HCEC 1CT (cell line): ENCODE measurements at regions not wholly inside any gene's neighbourhood (a gene's known extent, or its start where the extent isn't known, plus 50 kb on each side); places are given as distances from the start of the nearest gene placed in this dataset.

Experiments
- DNase-seq: peaks from one replicate; pipeline ENCODE4 v3.0.0-alpha.2; 2017

DNA sequence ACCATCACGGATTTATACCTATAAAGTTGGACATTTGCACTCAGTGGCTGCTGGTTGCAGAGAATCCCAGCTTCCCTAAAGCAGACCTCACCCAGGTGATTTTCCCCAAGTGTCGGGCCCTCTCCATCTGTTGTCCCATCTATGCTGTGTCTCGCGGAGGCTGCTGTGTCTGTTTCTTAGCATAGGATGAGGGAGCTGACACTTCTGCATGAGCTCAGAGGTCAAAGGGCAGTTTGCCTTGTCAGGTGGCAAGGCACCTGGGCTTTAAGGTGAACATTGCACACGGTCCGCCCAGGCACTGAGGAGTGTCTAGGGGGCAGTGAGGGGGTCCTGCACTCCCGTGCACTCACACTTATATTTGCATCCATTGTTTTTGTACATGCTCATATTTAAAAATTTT, 151.6 kb downstream of the ZIC5 start:
- DNase-seq: no peak

DNA sequence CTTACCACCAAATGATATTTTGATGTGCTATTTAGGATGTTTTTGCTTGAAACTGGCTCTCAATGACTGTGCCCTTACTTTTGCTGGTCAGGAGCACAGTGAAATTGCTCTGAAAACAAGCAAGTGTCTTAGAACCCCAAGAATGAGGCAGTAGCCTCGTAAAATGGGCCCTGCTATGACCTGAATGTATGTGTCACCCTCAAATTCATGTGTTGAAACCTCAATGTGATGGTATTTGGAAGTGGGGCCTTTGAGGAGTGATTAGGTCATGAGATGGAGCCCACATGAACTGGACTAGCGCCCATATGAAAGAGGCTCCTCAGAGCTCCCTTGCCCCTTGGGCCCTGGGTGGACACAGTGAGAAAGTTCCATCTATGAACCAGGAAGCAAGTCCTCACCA, 155.2 kb downstream of the ZIC5 start:
- DNase-seq: no peak

DNA sequence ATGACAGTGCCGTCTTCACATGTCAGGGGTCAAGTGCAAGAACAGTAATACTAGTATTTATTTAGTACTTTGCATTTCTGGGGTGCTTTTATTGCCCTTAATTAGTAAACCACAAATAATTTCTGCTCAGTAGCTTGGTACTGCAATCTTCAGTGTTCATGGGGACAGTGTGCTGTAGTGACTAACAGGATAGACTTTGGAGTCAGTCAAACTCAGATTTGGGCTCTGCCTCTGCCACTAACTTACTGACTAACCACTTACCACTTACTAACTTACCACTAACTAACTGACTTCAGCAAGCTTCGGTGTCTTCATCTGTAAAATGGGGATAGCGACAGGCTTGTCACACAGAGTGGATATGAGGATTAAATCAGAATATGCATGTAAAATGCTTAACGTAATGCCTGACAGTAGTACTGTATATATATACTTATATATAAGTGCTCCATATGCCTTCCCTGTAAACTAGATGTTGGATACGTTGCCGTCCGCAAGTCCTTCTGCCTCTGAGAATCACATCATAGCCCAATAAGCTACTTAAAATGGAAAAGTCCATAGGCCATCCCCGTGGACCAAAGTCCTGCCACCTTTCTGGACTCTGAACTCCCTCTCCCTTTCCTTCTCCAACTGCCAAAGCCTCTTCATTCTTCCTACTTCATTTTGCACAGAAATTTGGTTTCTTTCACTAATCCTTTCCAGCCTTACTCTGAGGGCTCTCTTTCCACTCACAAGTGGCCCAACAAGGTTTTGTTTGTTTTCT, 158.1 kb downstream of the ZIC5 start:
- no peak for DNase-seq

DNA sequence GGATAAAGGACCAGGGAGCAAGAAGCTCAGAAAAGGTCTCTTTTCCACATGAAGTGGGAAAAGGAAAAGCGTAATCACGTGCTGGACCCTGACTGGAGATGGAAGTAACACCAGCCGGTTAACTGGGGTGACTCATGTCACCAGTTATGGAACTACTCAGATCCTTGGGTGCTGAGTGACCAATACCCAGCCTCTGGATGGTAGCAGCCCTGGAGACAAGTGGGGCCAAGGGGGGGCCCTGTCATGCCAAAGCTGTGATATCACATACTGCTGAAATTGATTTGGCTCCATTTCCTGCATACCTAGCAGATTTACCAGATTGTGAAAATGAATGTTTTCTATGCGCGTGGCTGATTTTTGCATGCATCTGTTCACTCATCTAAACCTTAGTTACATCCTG, 158.9 kb downstream of the ZIC5 start:
- peak; percentile 63 for DNase-seq

DNA sequence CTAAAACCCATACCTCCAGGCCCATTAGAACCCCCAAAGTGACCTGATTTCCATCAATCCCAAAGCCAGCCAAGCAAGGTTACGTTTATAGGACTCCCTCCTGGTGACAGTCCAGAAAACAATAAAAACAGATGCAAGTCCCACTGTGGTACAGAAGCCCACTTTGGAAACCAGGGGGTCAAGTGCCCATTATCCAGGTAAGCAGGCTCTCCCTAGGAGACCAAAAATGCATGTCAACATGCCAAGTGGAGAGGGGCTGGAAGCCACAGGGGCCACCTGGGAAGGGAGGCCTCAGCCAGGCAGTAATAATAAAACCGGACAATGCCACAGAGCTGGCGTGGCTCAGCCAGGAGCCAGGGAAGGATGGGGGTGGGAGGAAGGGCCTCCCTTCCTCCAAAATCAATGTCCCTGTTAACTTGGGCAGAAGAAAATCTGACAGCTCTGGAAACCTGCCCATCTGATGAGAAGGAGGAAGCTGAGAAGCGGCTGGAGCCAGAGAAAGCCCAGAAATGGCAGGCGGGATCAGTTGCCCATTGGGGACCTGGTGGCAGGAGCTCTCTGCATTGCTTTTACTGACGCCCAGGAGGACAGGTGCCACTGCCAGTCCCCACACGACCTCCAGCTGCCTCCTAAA, 160.4 kb downstream of the ZIC5 start:
- no peak for DNase-seq

DNA sequence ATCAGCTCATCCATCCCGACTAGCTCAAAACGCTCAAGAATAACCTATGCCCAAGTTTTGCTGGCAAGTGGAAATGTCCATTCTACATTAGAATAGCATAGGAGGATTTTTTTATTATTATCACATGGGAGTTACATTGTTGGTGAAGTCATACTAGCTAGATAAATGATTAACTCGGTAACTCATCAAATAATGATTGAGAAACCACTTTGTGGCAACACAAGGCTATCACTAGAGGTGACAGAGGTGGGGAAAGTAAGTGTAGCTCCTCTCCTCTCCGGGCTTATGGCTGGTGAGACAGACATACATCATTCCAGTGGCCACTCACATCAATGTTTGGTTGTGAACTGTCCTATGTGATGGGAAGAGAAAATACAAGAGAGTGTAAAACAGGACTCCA, 161.6 kb downstream of the ZIC5 start:
- no peak for DNase-seq

DNA sequence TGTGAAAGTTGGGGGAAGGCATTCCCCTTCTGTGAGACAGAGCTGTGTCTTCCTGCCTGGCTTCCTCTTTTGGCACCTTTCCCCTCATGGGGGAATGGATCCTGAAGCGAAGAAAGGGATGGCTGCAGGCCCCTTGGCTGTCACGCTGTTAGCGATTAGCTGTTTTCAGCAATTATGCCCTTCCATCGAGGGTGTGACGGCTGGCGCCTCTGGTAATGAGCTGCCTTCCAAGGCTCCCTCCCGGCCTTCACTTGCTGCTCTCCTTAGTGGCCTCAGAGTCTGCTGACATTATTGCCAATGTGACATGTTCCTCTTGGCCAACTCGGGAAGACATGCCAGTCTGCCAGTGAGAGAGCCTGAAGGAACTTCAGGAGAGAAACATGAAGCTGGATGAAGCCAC, 162.1 kb downstream of the ZIC5 start:
- no peak for DNase-seq

DNA sequence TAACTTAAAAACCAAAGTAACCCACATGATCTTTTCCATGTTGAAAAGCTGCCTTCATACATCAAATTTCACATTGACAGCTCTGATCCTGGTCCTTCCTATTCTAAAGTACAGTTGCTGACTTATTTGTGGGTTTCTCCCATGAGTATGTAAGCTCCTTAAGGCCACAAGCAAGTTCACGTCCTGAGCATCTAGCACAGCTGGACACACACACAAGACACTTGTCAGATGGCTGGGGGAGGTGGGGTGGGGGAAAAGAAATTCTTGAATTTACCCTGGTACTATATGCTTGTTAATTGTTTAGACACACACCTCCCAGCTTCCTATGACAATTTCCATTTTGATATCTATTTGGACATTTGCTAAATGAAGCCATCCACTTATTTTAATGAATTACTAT, 162.8 kb downstream of the ZIC5 start:
- DNase-seq: no peak

DNA sequence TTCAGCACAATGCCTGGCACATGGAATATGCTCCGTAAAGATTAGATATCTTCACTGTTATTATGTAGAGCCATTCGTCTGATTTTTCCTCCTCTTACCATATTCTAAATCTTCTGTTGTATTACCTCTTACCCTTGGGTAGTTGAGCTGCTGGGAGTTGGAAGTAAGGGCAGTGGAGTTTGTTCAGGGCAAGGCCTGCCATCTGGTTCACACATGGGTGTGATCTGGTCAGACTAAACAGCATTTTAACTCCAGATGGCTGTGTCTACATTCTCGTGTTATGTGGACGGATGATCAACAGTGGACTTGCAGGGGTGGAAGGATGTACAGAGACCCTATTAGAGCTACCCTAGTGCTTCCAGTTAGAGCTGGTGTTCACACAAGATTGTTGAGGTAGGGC, 164.9 kb downstream of the ZIC5 start:
- DNase-seq: no peak

DNA sequence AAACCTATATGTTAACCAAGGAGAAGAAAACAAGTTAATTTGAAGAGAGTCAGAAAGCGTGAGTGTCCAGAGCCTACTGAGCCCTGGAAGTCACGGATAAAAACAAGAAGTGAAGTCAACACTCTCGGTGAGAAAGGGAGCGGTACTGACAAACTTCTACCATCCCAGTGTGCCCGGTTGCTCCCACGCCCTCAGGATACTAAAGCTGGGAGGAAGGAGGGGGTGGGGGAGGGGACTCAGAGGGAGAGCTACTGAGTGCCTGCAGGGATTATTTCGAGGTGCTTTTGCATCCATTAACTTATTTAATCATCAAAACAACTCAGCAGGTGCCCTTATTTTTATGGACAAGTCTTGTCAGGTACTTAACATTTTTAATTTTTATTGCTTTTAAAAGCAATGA, 166.2 kb downstream of the ZIC5 start:
- no peak for DNase-seq

DNA sequence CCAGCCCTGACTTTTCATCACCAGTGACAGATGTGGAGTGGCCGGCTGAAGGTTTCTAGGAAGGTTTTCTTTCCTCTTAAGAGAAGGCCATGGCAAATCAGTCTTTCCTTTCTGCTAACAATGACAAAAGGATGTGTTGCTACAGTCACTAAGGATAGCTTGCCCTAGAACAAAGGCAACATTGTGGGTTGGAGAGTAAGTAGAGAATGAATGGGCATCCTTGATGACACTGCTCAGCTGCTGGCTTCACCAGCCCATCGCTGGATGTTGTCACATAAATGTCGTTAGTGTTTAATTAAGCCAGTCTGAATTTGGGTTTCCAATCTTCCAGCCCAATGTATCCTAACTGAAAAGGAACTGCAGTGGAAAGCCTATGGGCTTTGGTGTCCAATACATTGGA, 168.4 kb downstream of the ZIC5 start:
- no peak for DNase-seq

DNA sequence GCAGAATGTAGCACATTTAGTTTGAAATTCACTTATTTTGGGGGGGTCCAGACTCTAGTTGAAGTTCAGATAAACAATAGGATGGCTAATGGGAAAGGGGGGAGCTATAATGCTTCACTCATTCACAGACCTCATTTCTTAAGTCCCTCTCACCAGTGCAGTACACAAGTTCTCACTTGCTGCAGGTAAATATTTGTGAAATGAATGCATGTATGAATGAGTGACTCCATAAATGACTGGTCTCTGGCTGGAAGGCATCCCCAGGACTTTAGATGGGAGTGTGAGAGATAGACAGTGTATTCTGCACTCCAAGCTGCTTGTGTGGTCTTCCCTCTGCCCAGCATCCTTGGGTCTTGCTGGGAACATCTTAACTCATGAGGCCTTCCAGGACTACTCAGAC, 169.2 kb downstream of the ZIC5 start:
- no peak for DNase-seq

DNA sequence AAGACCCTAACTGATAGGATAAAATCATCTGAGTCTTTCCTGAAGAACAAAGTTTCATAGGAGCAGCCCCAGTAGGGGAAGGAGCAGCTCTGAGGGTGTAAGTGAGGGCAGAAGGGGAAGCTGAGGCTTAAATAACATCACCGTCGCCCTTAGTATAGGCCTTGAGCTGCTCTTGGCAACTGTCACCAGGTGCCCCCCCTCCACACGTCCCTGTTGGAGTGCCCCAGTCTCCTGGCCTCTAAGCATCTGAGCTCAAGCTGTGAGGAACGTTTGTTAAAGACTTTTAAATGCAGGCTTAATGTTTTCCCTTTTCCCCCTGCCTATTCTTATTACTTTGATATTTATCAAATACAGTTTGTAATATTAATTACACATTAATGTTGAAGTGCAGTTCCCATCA, 170.6 kb downstream of the ZIC5 start:
- no peak for DNase-seq

DNA sequence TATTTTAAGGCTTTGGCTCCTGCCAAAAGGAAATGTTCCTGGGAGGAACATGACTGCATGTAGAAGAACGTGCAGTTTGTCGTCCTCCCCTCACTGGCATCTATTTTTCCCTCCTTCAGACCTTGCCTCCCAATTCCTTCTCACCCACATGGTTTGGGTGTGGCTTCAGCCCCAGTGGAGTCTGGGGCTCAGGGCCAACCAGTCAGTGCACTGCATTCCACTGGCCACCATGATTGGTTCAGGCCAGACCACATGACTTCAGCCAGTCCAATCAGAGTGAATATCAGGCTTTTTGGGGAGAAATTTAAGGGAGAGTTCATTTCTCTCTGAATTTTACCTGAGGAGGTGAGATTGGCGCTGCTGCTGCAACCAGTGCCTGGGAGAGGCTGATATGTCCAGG, 171.6 kb downstream of the ZIC5 start:
- no peak for DNase-seq

DNA sequence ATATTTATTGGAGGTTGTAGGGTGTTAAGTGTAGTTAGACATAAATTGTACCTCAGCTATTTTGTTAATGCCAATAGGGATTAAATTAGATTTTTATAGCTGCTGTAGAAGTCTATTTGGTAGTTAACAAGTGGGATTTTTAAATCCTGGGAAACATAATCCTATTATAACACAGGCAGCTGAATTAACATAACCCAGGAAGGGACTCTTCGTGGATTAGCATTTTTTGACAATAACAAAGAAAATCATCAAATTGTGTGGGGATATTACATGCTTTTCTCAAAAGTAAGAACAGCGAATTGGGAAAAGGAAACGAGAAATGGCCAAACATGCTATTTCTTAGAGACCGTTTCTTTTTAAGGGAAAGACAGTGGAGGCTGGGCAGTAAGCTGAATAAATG, 172.8 kb downstream of the ZIC5 start:
- no peak for DNase-seq

DNA sequence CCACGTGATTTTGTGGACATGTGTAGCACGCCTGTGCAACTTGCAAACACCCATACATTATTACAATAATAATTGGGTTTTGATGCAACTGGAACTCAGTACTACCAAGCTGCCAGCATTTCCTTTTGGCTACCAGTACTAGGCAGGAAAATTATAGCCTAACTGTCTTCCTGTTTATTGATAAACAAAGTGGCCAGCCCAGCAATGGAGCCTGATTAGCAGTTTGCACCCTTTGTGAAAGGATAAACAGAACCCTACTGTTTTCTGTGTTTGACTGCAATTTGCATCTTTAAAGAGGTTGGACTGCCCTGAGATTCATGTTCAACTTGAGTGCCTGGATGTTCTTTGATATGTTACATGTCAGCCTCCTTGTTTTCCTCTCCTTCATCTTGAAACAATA, 173.9 kb downstream of the ZIC5 start:
- DNase-seq: no peak

DNA sequence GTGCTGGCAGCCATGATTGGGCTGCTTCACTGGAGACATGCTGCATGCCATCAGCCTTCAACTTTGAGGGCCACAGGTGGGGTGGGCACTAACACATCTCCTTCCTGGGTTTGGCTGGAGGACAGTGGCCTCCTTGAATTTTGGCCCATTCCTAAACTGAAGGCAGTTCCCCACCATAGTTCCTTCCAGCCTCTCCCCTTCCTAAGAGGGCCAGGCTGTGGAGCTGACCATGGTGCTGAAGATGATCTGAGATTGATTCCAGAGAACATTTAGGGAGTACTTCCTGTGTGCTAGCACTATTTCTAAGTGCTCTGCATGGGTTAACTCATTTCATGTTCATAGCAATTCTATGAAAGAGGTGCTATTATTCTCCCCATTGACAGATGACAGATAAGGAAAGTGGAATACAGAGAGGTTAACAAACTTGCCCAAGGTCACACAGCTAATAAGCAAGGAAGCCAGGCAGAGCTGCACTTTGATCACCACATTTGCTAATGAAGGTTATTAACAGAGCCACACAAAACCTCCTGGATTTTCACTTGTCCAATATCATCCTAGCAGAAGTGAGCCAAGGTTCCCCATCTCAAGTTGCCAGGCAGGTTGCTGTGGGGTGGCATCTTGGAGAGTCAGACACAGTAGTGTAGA, 175.3 kb downstream of the ZIC5 start:
- DNase-seq: peak; percentile 21

DNA sequence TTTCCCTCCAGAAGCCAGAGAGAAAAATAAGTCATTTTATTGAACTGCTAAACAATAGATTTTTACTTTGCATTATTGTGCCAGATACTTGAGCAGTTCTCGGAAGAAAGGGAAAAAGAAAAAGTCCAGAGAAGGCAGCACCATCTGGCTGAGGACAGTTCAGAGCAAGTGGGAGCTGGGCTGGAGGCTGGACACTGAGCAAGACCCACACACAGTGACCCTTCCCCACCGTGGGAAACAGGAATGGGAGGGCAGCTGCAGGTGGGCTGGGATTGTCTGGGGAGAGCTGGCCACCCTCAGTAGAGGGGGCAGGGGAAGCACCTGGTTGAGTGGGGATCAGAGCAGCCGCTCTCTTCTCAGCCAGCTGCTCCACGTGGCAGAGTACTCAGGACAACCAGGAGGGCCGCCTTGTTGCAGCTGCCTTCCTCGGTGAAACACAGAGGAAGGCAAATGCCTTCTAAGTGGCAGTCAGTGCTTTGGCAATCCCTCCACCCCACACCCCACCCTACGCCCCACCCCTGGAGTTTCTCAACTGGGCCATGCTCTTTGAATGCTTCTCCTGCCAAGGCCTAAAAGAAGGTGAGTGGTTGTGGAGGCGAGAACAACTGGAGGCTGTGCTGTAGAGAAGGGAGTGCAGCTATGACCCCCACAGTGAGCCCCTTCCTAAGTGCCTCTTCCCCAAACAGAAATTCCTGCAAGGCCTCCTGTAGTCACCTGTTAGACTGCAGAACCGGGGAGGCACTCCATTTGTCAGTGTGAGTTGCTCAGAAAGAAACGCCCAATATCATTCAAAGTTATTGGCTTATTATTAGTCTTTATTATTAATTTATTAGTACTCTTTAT, 179.3 kb downstream of the ZIC5 start:
- DNase-seq: no peak

DNA sequence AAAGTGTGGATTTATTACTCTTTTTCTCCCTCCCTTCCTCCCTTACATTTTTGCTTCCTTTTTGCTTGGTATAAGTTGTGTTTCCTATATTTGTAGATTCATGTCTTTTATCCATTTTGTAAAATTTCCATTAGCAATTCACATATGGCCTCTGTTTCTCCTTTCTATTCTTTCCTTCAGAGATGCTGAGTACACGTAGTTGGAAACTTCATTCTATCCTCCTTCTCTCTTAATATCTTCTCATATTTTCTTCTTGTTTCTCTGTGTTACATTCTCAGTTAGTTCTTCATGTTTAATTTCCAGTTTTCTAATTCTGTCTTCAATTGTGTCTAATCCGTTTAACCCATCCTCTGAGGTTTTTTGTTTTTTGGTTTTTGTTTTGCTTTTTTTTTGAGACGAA, 188.9 kb downstream of the ZIC5 start:
- DNase-seq: no peak

DNA sequence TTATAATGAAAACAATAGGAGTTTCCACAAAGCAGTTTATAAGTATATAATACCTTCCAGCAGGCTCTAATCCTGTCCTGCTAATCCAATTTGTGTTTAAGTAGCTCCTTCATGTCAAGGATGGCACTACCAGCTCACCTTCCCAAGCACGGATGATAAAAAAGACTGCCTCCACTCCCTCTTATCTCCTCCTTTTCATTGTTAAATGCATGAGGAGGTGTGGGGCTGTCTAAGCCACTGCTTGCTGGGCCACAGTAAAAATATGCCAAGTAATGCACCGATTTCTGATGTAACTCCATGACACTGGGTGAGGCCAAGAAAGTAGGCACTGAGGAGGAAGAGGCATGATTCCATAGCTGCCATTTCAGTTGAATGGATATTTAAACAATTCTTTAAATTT, 193.1 kb downstream of the ZIC5 start:
- no peak for DNase-seq

DNA sequence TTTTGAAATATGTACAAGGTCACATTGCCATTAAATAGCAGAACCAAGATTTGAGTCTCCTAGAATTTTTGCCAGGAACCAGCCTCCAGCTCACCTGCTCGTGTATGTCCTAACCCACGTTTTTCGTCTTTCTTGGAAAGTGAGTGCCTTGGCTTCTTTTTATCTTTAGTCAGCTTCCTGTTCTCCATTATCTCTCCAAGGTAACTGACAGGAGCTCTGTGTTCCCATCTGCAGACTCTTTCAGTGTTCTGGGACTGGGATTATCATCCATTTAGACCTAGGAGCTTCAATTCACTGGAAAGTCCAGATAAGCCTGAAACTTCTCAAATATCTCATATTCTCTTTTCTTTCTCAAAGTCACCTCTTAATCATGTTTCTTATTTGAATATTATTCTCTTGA, 193.7 kb downstream of the ZIC5 start:
- no peak for DNase-seq

DNA sequence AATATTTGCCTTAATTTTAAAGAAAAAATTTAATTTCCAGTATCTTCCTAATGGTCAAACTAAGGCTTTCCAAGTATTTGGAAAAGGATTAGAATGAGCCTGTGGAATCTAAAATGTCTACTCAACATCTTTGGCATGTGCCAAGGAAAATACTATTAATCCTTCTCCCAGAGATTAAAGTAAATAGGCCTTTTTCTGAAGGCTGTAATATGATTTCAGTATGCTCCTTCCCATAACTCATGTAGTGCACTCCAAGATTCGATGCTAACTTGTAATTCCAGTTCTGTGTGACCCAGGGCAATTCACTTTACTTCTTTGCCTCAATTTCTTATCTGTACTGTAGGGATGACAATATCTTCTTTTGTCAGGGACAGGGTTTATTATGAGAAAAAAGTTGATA, 196.9 kb downstream of the ZIC5 start:
- no peak for DNase-seq

DNA sequence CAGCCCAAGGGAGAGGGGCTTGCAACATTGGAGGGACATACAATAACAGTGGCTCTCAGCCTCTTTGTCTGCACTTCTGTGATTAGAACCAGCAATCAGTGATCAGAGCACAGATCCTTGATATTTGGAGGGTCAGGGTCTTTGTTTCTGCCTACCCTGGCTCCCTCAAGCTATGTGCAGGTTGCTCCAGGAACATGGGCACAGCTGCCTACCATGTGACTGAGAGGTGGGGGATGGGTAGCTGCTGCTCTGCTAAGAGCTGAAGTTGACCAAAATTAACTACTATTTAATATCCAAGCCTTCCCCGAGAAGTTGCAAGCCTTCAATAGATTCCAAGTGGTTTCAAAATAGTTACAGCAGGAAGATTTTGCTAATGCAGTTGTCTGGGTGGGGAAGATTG, 202.6 kb downstream of the ZIC5 start:
- no peak for DNase-seq

DNA sequence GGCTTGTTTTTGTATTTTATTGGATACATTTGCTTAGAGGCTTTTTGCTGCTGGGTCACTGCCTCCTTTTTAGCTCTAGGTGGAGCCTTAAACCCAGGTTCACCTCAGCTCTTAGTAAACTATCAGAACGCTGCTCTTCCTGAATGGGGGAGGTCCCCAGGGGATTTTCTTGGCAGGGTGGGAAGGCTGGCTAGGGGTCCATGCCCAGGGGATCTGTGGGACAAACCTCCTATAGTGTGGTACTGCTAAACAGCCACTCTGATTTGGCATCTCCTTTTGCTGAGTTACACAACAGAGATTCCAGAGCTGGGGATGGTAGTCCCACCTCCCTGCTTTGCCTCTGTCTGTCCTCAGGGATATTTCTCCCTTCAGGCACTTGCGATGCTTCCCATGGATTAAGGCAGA, 204.9 kb downstream of the ZIC5 start:
- no peak for DNase-seq
